ENCODE measurements at regions not wholly inside any gene's neighbourhood (a gene's known extent, or its start where the extent isn't known, plus 50 kb on each side); places are given as distances from the start of the nearest gene placed in this dataset.

DNA sequence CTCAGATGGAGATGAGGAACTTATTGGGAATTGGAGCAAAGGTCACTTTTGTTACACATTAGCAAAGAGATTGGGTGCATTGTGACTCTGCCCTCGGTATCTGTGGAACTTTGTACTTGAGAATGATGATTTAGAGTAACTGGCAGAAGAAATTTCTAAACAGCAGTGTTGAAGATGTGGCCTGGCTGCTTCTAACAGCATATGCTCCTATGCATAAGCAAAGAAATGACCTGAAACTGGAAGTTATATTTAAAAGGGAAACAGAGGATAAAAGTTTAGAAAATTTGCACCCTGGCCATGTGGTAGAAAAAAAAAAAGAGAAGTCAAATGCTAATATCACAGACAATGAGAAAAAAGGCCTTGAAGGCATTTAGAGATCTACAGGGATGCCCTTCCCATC lies 256.8 kb upstream of the ZC3H15 start:
- TF ChIP-seq, protein P1, sequence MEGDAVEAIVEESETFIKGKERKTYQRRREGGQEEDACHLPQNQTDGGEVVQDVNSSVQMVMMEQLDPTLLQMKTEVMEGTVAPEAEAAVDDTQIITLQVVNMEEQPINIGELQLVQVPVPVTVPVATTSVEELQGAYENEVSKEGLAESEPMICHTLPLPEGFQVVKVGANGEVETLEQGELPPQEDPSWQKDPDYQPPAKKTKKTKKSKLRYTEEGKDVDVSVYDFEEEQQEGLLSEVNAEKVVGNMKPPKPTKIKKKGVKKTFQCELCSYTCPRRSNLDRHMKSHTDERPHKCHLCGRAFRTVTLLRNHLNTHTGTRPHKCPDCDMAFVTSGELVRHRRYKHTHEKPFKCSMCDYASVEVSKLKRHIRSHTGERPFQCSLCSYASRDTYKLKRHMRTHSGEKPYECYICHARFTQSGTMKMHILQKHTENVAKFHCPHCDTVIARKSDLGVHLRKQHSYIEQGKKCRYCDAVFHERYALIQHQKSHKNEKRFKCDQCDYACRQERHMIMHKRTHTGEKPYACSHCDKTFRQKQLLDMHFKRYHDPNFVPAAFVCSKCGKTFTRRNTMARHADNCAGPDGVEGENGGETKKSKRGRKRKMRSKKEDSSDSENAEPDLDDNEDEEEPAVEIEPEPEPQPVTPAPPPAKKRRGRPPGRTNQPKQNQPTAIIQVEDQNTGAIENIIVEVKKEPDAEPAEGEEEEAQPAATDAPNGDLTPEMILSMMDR (IDR thresholded peaks at IDR 0.05), result no peak
- TF ChIP-seq POLR2A (IDR thresholded peaks at IDR 0.05), result no peak
